ENCODE measurements at regions not wholly inside any gene's neighbourhood (a gene's known extent, or its start where the extent isn't known, plus 50 kb on each side); places are given as distances from the start of the nearest gene placed in this dataset.

GRCh38 chr16:72419638-72420037 is 247.7 kb upstream of the PMFBP1 start:
- TF ChIP-seq ZBTB9 (CRISPR knock-in tag; IDR thresholded peaks at IDR 0.05) (no peak), MAFF (IDR thresholded peaks at IDR 0.05; ENCODE audit: low read length) (no peak), ZNF668 (CRISPR knock-in tag; IDR thresholded peaks at IDR 0.05) (no peak), MED1 (CRISPR knock-in tag; IDR thresholded peaks at IDR 0.05; ENCODE audit: borderline replicate concordance) (no peak)
- TF ChIP-seq, protein P1, sequence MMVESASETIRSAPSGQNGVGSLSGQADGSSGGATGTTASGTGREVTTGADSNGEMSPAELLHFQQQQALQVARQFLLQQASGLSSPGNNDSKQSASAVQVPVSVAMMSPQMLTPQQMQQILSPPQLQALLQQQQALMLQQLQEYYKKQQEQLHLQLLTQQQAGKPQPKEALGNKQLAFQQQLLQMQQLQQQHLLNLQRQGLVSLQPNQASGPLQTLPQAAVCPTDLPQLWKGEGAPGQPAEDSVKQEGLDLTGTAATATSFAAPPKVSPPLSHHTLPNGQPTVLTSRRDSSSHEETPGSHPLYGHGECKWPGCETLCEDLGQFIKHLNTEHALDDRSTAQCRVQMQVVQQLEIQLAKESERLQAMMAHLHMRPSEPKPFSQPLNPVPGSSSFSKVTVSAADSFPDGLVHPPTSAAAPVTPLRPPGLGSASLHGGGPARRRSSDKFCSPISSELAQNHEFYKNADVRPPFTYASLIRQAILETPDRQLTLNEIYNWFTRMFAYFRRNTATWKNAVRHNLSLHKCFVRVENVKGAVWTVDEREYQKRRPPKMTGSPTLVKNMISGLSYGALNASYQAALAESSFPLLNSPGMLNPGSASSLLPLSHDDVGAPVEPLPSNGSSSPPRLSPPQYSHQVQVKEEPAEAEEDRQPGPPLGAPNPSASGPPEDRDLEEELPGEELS (CRISPR knock-in tag; IDR thresholded peaks at IDR 0.05; ENCODE audit: borderline replicate concordance) = no peak
- TF ChIP-seq, protein P2, sequence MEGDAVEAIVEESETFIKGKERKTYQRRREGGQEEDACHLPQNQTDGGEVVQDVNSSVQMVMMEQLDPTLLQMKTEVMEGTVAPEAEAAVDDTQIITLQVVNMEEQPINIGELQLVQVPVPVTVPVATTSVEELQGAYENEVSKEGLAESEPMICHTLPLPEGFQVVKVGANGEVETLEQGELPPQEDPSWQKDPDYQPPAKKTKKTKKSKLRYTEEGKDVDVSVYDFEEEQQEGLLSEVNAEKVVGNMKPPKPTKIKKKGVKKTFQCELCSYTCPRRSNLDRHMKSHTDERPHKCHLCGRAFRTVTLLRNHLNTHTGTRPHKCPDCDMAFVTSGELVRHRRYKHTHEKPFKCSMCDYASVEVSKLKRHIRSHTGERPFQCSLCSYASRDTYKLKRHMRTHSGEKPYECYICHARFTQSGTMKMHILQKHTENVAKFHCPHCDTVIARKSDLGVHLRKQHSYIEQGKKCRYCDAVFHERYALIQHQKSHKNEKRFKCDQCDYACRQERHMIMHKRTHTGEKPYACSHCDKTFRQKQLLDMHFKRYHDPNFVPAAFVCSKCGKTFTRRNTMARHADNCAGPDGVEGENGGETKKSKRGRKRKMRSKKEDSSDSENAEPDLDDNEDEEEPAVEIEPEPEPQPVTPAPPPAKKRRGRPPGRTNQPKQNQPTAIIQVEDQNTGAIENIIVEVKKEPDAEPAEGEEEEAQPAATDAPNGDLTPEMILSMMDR (IDR thresholded peaks at IDR 0.05 in 2 of 3, conservative IDR thresholded peaks at IDR 0.05 in 1 of 3; ENCODE audit: insufficient read depth in 2 of 3, low read depth in 1 of 3, low read length in 3 of 3) = no peak
- TF ChIP-seq, protein P3, sequence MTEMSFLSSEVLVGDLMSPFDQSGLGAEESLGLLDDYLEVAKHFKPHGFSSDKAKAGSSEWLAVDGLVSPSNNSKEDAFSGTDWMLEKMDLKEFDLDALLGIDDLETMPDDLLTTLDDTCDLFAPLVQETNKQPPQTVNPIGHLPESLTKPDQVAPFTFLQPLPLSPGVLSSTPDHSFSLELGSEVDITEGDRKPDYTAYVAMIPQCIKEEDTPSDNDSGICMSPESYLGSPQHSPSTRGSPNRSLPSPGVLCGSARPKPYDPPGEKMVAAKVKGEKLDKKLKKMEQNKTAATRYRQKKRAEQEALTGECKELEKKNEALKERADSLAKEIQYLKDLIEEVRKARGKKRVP (CRISPR knock-in tag; IDR thresholded peaks at IDR 0.05) = no peak

Data from K562 (cell line).